ENCODE measurements at regions not wholly inside any gene's neighbourhood (a gene's known extent, or its start where the extent isn't known, plus 50 kb on each side); places are given as distances from the start of the nearest gene placed in this dataset.

- Histone ChIP-seq H3K36me3 (no peaks in the 10 kb centered on the region), H3K4me3 (no peak overlapping the region), H3K27ac (no peak overlapping the region), H3K9me3 (no peaks in the 10 kb centered on the region), H3K4me1 (no peaks in the 10 kb centered on the region), H3K27me3 (no peaks in the 10 kb centered on the region)
- WGBS: 81% methylated on average over 3 of the region's 3 CpGs
- TF ChIP-seq POLR2AphosphoS5 (IDR thresholded peaks at IDR 0.05): no peak
- DNase-seq (ENCODE audit: low spot score in 2 of 2): no peak
Observed at GRCh38 chr15:101590785-101591184, 61.4 kb downstream of the TM2D3 start.

- Histone ChIP-seq H3K27me3 (peaks cover 11% of the 10 kb centered on the region), H3K9me3 (no peaks in the 10 kb centered on the region), H3K36me3 (no peaks in the 10 kb centered on the region), H3K27ac (no peak overlapping the region), H3K4me3 (no peak overlapping the region), H3K4me1 (no peaks in the 10 kb centered on the region)
- TF ChIP-seq POLR2A (IDR thresholded peaks at IDR 0.05) (no peak), POLR2AphosphoS5 (IDR thresholded peaks at IDR 0.05) (no peak), EP300 (IDR thresholded peaks at IDR 0.05) (no peak), CTCF (IDR thresholded peaks at IDR 0.05) (no peak)
- DNase-seq (ENCODE audit: low spot score in 2 of 2): no peak
Observed at GRCh38 chr15:101583284-101583683, 68.9 kb downstream of the TM2D3 start.

- Histone ChIP-seq H3K4me1 (no peaks in the 10 kb centered on the region), H3K4me3 (no peak overlapping the region), H3K36me3 (no peaks in the 10 kb centered on the region), H3K27me3 (peaks cover 22% of the 10 kb centered on the region), H3K27ac (no peak overlapping the region), H3K9me3 (no peaks in the 10 kb centered on the region)
- DNase-seq (ENCODE audit: low spot score in 2 of 2): no peak
- 79% methylated on average over 11 of the region's 11 CpGs for WGBS
- no peak for TF ChIP-seq CTCF (IDR thresholded peaks at IDR 0.05)
- TF ChIP-seq POLR2A (IDR thresholded peaks at IDR 0.05): no peak
- TF ChIP-seq POLR2AphosphoS5 (IDR thresholded peaks at IDR 0.05): no peak
- TF ChIP-seq EP300 (IDR thresholded peaks at IDR 0.05): no peak
Observed at GRCh38 chr15:101580431-101580830, 71.8 kb downstream of the TM2D3 start.

- WGBS: 55% methylated on average over 8 of the region's 8 CpGs
- H3K36me3 ChIP-seq: no peaks in the 10 kb centered on the region
Observed at GRCh38 chr15:101579631-101580163, 72.5 kb downstream of the TM2D3 start.

DNA sequence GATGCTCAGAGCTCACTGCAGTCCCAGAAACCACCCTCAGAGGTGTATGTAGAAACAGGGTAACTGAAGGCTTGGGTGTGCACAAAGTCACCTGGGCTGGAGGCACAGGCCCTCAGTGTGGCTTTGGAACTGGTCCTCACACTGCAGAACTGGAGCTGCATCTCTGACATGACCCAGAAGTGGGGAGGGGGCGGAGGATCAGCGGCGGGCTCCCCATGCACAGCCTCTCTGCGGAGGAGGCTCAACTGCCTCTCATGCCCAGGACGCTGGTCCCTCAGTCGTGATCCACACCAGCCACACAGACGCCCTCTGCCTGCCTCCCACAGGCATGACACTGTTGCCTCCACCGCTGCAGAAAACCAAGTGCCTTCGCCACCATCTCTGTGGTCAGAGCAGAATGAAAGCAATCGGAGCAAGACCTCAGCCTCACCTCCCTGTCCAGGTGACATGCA lies 73.7 kb downstream of the TM2D3 start:
- TF ChIP-seq CTCF (IDR thresholded peaks at IDR 0.05) (peak in 1 of 2 donors; percentile 24), POLR2A (IDR thresholded peaks at IDR 0.05) (no peak)
- Histone ChIP-seq H3K27me3 (peaks cover 25% of the 10 kb centered on the region), H3K9me3 (no peaks in the 10 kb centered on the region), H3K27ac (no peak overlapping the region), H3K4me3 (no peak overlapping the region), H3K4me1 (no peaks in the 10 kb centered on the region), H3K36me3 (no peaks in the 10 kb centered on the region)
- 32% methylated on average over 2 of the region's 10 CpGs for WGBS
- DNase-seq (ENCODE audit: low spot score in 2 of 2): no peak

More at GRCh38 chr15:101579631-101580163, 72.5 kb downstream of the TM2D3 start:
- Histone ChIP-seq H3K9me3 (no peaks in the 10 kb centered on the region), H3K4me3 (no peak overlapping the region), H3K27me3 (peaks cover 25% of the 10 kb centered on the region), H3K27ac (no peak overlapping the region), H3K4me1 (no peaks in the 10 kb centered on the region)
- no peak for DNase-seq (ENCODE audit: low spot score in 2 of 2)
- TF ChIP-seq CTCF (IDR thresholded peaks at IDR 0.05) (no peak), POLR2AphosphoS5 (IDR thresholded peaks at IDR 0.05) (no peak), EP300 (IDR thresholded peaks at IDR 0.05) (no peak), POLR2A (IDR thresholded peaks at IDR 0.05) (no peak)

GRCh38 chr15:101573951-101574350 lies 78.2 kb downstream of the TM2D3 start:
- no peaks in the 10 kb centered on the region for H3K36me3 ChIP-seq
- WGBS: 60% methylated on average over 3 of the region's 3 CpGs
- no peak for TF ChIP-seq POLR2A (IDR thresholded peaks at IDR 0.05)
- no peak for TF ChIP-seq POLR2AphosphoS5 (IDR thresholded peaks at IDR 0.05)
- no peak for TF ChIP-seq CTCF (IDR thresholded peaks at IDR 0.05)
- no peak for TF ChIP-seq EP300 (IDR thresholded peaks at IDR 0.05)
- no peak overlapping the region for H3K4me3 ChIP-seq
- no peak overlapping the region for H3K27ac ChIP-seq
- H3K9me3 ChIP-seq: no peaks in the 10 kb centered on the region
- H3K27me3 ChIP-seq: peaks cover 19% of the 10 kb centered on the region
- H3K4me1 ChIP-seq: no peaks in the 10 kb centered on the region
- no peak for DNase-seq (ENCODE audit: low spot score in 2 of 2)
